K562 (cell line): ENCODE measurements at regions not wholly inside any gene's neighbourhood (a gene's known extent, or its start where the extent isn't known, plus 50 kb on each side); places are given as distances from the start of the nearest gene placed in this dataset.

Experiments used
- CHD1 ChIP-seq: fragments of 200-600 bp; sonication (generic); IDR thresholded peaks from one replicate; pipeline ENCODE4 v1.6.1; 2012; ENCODE audit warnings: mild to moderate bottlenecking, moderate library complexity, low read length, inconsistent platforms
- FOS ChIP-seq: IDR thresholded peaks from 3 replicates; pipeline ENCODE4 v1.6.1; 2011; ENCODE audit not compliant: insufficient read length; ENCODE audit errors: extremely low read depth
- FOXK2 ChIP-seq, 2 experiments: fragments of 450-650 bp; IDR thresholded peaks in 1 of 2; conservative IDR thresholded peaks in 1 of 2; 2 replicates each; pipeline ENCODE4 v1.6.1; 2016; ENCODE audit warnings: low read depth in 2 of 2, mild to moderate bottlenecking in 1 of 2
- FOXO4 ChIP-seq: fragments of 450-650 bp; formaldehyde crosslinking; IDR thresholded peaks from 2 replicates; pipeline ENCODE4 v1.4.0; 2020; ENCODE audit warnings: mild to moderate bottlenecking, moderate library complexity
- GTF2F1 ChIP-seq: IDR thresholded peaks from 2 replicates; pipeline ENCODE4 v1.6.1; 2011; ENCODE audit warnings: low read depth, low read length, improper control_type of control experiment
- KDM1A ChIP-seq, 2 experiments: fragments of 450-650 bp; IDR thresholded peaks; 2 replicates each; pipeline ENCODE4 v1.6.1; 2016; ENCODE audit warnings: mild to moderate bottlenecking in 2 of 2
- MLLT1 ChIP-seq, 2 experiments: fragments of 450-650 bp; IDR thresholded peaks; 2 replicates each; pipeline ENCODE4 v1.6.1; 2016
- PATZ1 ChIP-seq: fragments of 250-450 bp; sonication (Bioruptor Pico); IDR thresholded peaks from 2 replicates; pipeline ENCODE4 v1.5.0; 2020; ENCODE audit warnings: mild to moderate bottlenecking, borderline replicate concordance
- PBX2 ChIP-seq, 2 experiments: IDR thresholded peaks in 1 of 2; conservative IDR thresholded peaks in 1 of 2; 2 replicates each; pipeline ENCODE4 v1.6.1; 2016; ENCODE audit warnings: low read depth in 2 of 2, mild to moderate bottlenecking in 1 of 2, missing compliant biosample characterization in 1 of 2, missing genetic modification characterization in 1 of 2, moderate library complexity in 1 of 2
- POLR2G ChIP-seq: fragments of 200-400 bp; formaldehyde crosslinking; IDR thresholded peaks from 2 replicates; pipeline ENCODE4 v1.6.1; 2017; ENCODE audit warnings: low read depth, mild to moderate bottlenecking, antibody characterized with exemption, low read length, moderate library complexity
- RB1 ChIP-seq: fragments of 450-650 bp; IDR thresholded peaks from 2 replicates; pipeline ENCODE4 v1.6.1; 2017; ENCODE audit warnings: low read depth, mild to moderate bottlenecking
- TAF7 ChIP-seq: fragments of 450-650 bp; IDR thresholded peaks from 2 replicates; pipeline ENCODE4 v1.6.1; 2016; ENCODE audit warnings: missing genetic modification characterization, missing compliant biosample characterization
- TF ChIP-seq, protein P1 (sequence below): fragments of 250-450 bp; sonication (Bioruptor Pico); IDR thresholded peaks from 2 replicates; pipeline ENCODE4 v1.8.0; 2022; ENCODE audit warnings: moderate library complexity, mild to moderate bottlenecking, inconsistent platforms
- TF ChIP-seq, protein P2 (sequence below): fragments of 450-650 bp; conservative IDR thresholded peaks from 2 replicates; pipeline ENCODE4 v1.6.1; 2016; ENCODE audit warnings: missing genetic modification characterization, low read depth, mild to moderate bottlenecking, control low read depth, missing compliant biosample characterization

DNA sequence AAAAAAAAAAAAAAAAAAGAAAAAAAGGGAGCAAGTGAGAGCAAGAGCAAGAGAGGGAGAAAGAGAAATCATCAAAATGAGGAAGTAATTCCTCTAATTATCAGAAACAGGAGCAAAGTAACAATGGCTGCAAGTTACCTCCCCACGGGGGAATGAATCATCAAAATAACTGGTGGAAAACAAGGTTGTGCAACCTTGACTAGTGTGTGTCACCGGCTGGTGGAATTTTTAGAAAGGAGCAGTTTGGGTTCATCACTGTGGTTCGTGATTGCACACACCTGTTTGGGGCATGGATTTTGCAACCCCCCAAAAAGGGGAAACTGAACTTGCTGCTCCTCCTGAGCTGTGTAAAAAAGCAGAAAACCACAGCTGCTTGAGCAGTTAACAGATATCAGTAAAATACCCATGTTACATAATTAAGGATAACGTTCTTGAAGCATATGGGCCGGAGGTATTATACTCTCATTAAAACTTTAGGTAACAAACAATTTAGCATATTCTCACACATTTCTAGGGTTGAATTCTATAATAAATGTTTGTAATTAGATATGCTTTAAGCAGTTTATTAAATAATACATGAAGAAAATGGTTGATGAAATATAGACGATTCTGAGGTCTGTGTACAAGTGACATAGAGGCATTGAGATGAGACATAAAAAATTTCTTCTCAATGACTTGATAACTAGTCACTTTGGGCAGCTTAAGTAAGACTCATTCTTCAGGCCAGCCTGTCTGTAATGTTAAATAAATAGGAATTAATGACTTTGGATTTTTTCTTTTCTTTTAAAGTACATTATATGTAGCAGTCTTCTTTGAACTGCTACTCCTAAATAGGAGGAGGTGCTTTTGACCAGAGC, 184.2 kb upstream of the ZEB2 start (continued):
- TF ChIP-seq PBX2 (CRISPR knock-in tag; IDR thresholded peaks at IDR 0.05; ENCODE audit: low read depth) (no peak), PBX2 (tag; conservative IDR thresholded peaks at IDR 0.05; ENCODE audit: low read depth) (no peak), MLLT1 (IDR thresholded peaks at IDR 0.05) (peak in 1 of 2 experiments; percentile 47; a peak in 1 of 4 replicates), FOXO4 (CRISPR knock-in tag) (no peak), TAF7 (no peak), FOS (peak; percentile 30), FOXK2 (conservative IDR thresholded peaks at IDR 0.05 in 1 of 2, IDR thresholded peaks at IDR 0.05 in 1 of 2; ENCODE audit: low read depth in 2 of 2) (peak; percentile 75 to 76; a peak in 3 of 4 replicates), RB1 (no peak), GTF2F1 (no peak), POLR2G (no peak), PATZ1 (CRISPR knock-in tag) (no peak), CHD1 (no peak), KDM1A (IDR thresholded peaks at IDR 0.05) (peak; percentile 37 to 39; a peak in 3 of 4 replicates)
- TF ChIP-seq, protein P1, sequence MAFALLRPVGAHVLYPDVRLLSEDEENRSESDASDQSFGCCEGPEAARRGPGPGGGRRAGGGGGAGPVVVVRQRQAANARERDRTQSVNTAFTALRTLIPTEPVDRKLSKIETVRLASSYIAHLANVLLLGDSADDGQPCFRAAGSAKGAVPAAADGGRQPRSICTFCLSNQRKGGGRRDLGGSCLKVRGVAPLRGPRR (CRISPR knock-in tag), result 0 out of 2 replicates have a peak, but pooled peaks have one; percentile 8
- TF ChIP-seq, protein P2, sequence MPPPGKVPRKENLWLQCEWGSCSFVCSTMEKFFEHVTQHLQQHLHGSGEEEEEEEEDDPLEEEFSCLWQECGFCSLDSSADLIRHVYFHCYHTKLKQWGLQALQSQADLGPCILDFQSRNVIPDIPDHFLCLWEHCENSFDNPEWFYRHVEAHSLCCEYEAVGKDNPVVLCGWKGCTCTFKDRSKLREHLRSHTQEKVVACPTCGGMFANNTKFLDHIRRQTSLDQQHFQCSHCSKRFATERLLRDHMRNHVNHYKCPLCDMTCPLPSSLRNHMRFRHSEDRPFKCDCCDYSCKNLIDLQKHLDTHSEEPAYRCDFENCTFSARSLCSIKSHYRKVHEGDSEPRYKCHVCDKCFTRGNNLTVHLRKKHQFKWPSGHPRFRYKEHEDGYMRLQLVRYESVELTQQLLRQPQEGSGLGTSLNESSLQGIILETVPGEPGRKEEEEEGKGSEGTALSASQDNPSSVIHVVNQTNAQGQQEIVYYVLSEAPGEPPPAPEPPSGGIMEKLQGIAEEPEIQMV, result 0 out of 2 replicates have a peak, but pooled peaks have one; percentile 2
